GM18520 (cell line): ENCODE measurements at regions not wholly inside any gene's neighbourhood (a gene's known extent, or its start where the extent isn't known, plus 50 kb on each side); places are given as distances from the start of the nearest gene placed in this dataset.

Experiments used
- ATAC-seq: cut with Tn5 transposase; IDR thresholded peaks from one replicate; pipeline ENCODE4 v1.9.1; 2021; ENCODE audit not compliant: unreplicated experiment

- ATAC-seq = no peak
Measured at GRCh38 chr1:229760478-229760996, 134.5 kb downstream of the URB2 start.

GRCh38 chr1:229762891-229763290, 136.8 kb downstream of the URB2 start:
- no peak for ATAC-seq

- no peak for ATAC-seq
Measured at GRCh38 chr1:229768232-229768631, 142.2 kb downstream of the URB2 start.

GRCh38 chr1:229769006-229769405, 143.0 kb downstream of the URB2 start:
- no peak for ATAC-seq

GRCh38 chr1:229769809-229770208, 143.8 kb downstream of the URB2 start:
- ATAC-seq = no peak

GRCh38 chr1:229778794-229779193, 152.7 kb downstream of the URB2 start:
- ATAC-seq = no peak

GRCh38 chr1:229781453-229781852, 155.4 kb downstream of the URB2 start:
- ATAC-seq = no peak

- no peak for ATAC-seq
Measured at GRCh38 chr1:229782469-229782868, 156.4 kb downstream of the URB2 start.

GRCh38 chr1:229784834-229785233, 158.8 kb downstream of the URB2 start:
- no peak for ATAC-seq

GRCh38 chr1:229786974-229787610, 161.0 kb downstream of the URB2 start:
- no peak for ATAC-seq

GRCh38 chr1:229788004-229788403, 162.0 kb downstream of the URB2 start:
- no peak for ATAC-seq

GRCh38 chr1:229792012-229792975, 166.2 kb downstream of the URB2 start:
- no peak for ATAC-seq

- ATAC-seq = no peak
Measured at GRCh38 chr1:229793488-229793887, 167.4 kb downstream of the URB2 start.

- ATAC-seq = no peak
Measured at GRCh38 chr1:229798558-229798957, 172.5 kb downstream of the URB2 start.

GRCh38 chr1:229803626-229804217, 177.7 kb downstream of the URB2 start:
- no peak for ATAC-seq

GRCh38 chr1:229808272-229808671, 182.2 kb downstream of the URB2 start:
- no peak for ATAC-seq

- ATAC-seq = no peak
Measured at GRCh38 chr1:229810140-229810539, 184.1 kb downstream of the URB2 start.

- ATAC-seq = no peak
Measured at GRCh38 chr1:229810961-229811360, 184.9 kb downstream of the URB2 start.

- ATAC-seq = no peak
Measured at GRCh38 chr1:229812148-229812547, 186.1 kb downstream of the URB2 start.

GRCh38 chr1:229812693-229813092, 186.6 kb downstream of the URB2 start:
- no peak for ATAC-seq

GRCh38 chr1:229815076-229815475, 189.0 kb downstream of the URB2 start:
- ATAC-seq = no peak

- no peak for ATAC-seq
Measured at GRCh38 chr1:229815961-229816360, 189.9 kb downstream of the URB2 start.
